Glutamatergic neuron (in vitro differentiated cells): ENCODE measurements at regions not wholly inside any gene's neighbourhood (a gene's known extent, or its start where the extent isn't known, plus 50 kb on each side); places are given as distances from the start of the nearest gene placed in this dataset.

Source experiments
- DNase-seq: peaks from one replicate; pipeline ENCODE4 v3.0.0; 2022
- H3K27ac Mint-ChIP-seq: one replicate; pipeline ENCODE4 v1.8.0; 2020; ENCODE audit warnings: mild to moderate bottlenecking, mixed read lengths, inconsistent platforms; ENCODE audit not compliant: unreplicated experiment
- H3K27me3 Mint-ChIP-seq: one replicate; pipeline ENCODE4 v1.8.0; 2020; ENCODE audit warnings: mild to moderate bottlenecking, moderate library complexity, mixed read lengths, inconsistent platforms; ENCODE audit not compliant: unreplicated experiment
- H3K36me3 Mint-ChIP-seq: one replicate; pipeline ENCODE4 v1.8.0; 2020; ENCODE audit warnings: mild to moderate bottlenecking, mixed read lengths, inconsistent platforms; ENCODE audit not compliant: unreplicated experiment
- H3K4me1 Mint-ChIP-seq: one replicate; pipeline ENCODE4 v1.8.0; 2020; ENCODE audit warnings: mild to moderate bottlenecking, low read depth, mixed read lengths, inconsistent platforms; ENCODE audit not compliant: unreplicated experiment
- H3K4me3 Mint-ChIP-seq: one replicate; pipeline ENCODE4 v1.8.0; 2020; ENCODE audit warnings: mild to moderate bottlenecking, mixed read lengths, inconsistent platforms; ENCODE audit not compliant: unreplicated experiment
- H3K9me3 Mint-ChIP-seq: one replicate; pipeline ENCODE4 v1.8.0; 2020; ENCODE audit warnings: mild to moderate bottlenecking, moderate library complexity, mixed read lengths, inconsistent platforms; ENCODE audit not compliant: unreplicated experiment
- CTCF ChIP-seq: fragments of 200-600 bp; sonication (generic); IDR thresholded peaks from one replicate; pipeline ENCODE4 v1.5.0; 2021; ENCODE audit not compliant: partially characterized antibody, unreplicated experiment

GRCh38 chr9:135248721-135249120, 161.3 kb downstream of the OLFM1 start:
- peaks cover 5% of the 10 kb centered on the region for H3K9me3 Mint-ChIP-seq
- H3K4me1 Mint-ChIP-seq, result peaks cover 34% of the 10 kb centered on the region
- no peak for DNase-seq
- peaks cover 8% of the 10 kb centered on the region for H3K27me3 Mint-ChIP-seq
- H3K36me3 Mint-ChIP-seq, result no peaks in the 10 kb centered on the region
- no peak overlapping the region for H3K4me3 Mint-ChIP-seq
- no peak for TF ChIP-seq CTCF
- H3K27ac Mint-ChIP-seq, result no peak overlapping the region

GRCh38 chr9:135249191-135249590, 161.7 kb downstream of the OLFM1 start:
- no peak overlapping the region for H3K27ac Mint-ChIP-seq
- H3K9me3 Mint-ChIP-seq, result peaks cover 5% of the 10 kb centered on the region
- peaks cover 8% of the 10 kb centered on the region for H3K27me3 Mint-ChIP-seq
- no peak for TF ChIP-seq CTCF
- DNase-seq, result no peak
- H3K4me1 Mint-ChIP-seq, result peaks cover 34% of the 10 kb centered on the region
- no peaks in the 10 kb centered on the region for H3K36me3 Mint-ChIP-seq
- no peak overlapping the region for H3K4me3 Mint-ChIP-seq

DNA sequence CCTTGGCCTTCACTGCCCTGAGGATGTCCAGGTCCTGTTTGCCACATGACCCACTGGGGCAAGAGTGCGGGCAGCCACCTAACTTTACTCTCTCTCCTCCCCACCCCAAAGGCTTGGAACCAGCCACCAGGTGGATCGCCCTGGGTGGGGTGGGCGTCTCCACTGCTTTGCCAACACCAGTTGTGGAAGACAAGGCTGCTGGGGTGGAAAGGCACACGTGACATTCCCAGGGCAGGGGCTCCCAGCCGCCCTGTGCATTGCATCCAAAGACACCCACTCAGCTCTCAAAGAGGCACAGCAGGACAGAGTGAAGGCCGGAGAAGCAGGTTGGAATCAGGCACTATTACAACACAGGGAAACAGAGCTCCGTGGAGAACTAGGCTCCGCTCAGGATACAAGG, 162.2 kb downstream of the OLFM1 start:
- Mint-ChIP-seq H3K9me3 (peaks cover 5% of the 10 kb centered on the region), H3K27me3 (peaks cover 10% of the 10 kb centered on the region), H3K4me3 (no peak overlapping the region), H3K36me3 (no peaks in the 10 kb centered on the region), H3K27ac (no peak overlapping the region), H3K4me1 (peaks cover 34% of the 10 kb centered on the region)
- DNase-seq, result no peak
- no peak for TF ChIP-seq CTCF

DNA sequence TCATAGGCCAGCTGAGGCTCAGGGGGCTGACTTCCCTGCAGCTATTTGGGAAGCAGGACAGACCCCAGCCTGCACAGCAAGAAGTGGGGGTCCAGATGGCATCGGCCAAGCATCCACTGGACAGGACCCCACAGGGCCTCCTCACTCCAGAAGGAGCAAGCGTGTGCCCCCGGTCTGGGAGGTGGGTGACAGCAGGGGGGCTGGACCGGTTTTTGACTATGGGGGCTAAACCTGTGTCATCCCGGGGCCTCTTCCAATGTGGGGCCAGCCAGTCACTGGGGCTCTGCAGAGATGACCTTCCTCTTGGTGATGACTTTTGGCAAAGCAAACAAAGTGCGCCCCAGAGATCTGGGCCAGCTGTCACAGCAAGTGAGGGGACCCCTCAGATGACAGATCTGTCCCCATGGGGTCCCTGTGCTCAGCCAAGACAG, 163.9 kb downstream of the OLFM1 start:
- Mint-ChIP-seq H3K36me3 (no peaks in the 10 kb centered on the region), H3K9me3 (peaks cover 3% of the 10 kb centered on the region), H3K27ac (no peak overlapping the region), H3K4me1 (peaks cover 26% of the 10 kb centered on the region), H3K27me3 (peaks cover 4% of the 10 kb centered on the region), H3K4me3 (no peak overlapping the region)
- no peak for DNase-seq
- TF ChIP-seq CTCF, result no peak

GRCh38 chr9:135251996-135252760, 164.7 kb downstream of the OLFM1 start:
- Mint-ChIP-seq H3K36me3 (no peaks in the 10 kb centered on the region), H3K4me3 (peak overlapping the region; percentile 22), H3K27me3 (peaks cover 8% of the 10 kb centered on the region), H3K4me1 (peaks cover 22% of the 10 kb centered on the region), H3K9me3 (peaks cover 3% of the 10 kb centered on the region), H3K27ac (peak overlapping the region; percentile 48)
- DNase-seq, result peak; percentile 18
- TF ChIP-seq CTCF, result no peak
